COLO668 (cell line): ENCODE measurements at regions not wholly inside any gene's neighbourhood (a gene's known extent, or its start where the extent isn't known, plus 50 kb on each side); places are given as distances from the start of the nearest gene placed in this dataset.
"Not testable (repeated sequence)": the region's sequence is repeated elsewhere in the genome, so short reads cannot be mapped to it uniquely, and the experiment has no call there.

Experiments
- DNase-seq: peaks from one replicate; lab custom pipeline; 2025; ENCODE audit not compliant: unreplicated experiment; lab: John Stamatoyannopoulos, UW

DNA sequence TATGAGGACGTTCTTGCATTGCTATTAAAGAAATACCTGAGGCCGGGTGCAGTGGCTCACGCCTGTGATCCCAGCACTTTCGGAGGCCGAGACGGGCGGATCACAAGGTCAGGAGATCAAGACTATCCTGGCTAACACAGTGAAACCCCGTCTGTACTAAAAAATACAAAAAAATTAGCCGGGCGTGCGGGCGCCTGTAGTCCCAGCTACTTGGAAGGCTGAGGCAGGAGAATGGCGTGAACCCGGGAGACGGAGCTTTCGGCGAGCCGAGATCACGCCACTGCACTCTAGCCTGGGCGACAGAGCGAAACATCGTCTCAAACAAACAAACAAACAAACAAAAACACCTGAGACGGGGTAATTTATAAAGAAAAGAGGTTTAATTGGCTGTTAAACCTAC, 674.0 kb downstream of the BRINP1 start:
- DNase-seq = not testable (repeated sequence)

- DNase-seq = no peak
Observed at GRCh38 chr9:118701985-118702384, 667.2 kb downstream of the BRINP1 start.

GRCh38 chr9:118711843-118712242, 657.4 kb downstream of the BRINP1 start:
- DNase-seq = no peak

DNA sequence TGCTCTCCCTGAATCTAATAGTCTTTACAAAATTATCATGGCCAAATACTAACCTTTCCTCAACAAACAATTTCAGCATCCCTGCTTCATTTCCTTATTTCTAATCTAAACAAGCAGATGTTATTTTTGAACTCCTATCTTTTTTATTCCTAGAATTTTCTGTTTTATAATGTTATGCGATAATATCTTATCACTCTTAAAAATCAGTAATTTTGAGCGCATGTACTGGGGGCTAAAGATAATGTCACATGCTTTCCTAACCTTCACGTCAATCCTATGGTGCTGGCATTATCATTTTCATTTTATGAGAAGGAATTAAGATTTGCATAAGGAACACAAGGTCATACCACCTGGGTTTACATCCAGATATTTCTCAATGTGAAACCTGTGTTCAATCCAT, 648.0 kb downstream of the BRINP1 start:
- no peak for DNase-seq

DNA sequence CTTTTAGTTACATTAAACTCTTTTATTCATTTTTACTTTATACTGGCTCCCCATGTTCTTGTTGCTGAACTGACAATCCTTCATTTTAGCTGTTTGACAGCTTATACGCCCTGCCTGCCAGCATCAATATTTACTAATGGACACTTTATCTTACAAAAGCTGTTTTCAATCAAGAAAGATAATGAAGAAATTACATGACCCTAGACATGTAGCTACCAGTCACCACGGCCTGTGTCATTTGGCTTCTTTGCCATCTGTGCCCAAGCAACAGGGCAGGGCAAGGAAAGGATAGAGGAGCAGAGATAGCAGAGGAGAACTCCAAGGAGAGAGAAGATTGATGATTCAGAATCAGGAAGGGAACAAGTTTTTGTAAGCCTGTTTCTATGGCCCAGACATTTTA, 647.3 kb downstream of the BRINP1 start:
- DNase-seq = no peak

DNA sequence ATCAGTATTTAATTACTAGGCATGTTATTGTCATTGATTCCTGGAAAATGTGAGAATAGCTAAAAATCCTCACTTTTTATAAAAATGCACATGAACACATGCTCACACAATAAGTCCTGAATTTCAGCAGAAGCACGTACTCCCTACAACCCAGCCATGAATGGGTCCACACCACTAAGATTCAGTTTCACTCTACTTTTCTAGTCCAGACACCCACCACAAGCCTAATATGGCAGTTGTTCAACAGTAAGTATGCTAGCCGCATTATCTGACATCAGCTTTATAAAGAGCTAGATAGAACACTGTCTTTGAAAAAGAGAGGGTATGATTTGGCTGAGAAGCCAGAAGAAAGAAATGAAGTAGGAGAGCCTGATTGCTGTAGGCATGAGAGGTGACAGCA, 639.3 kb downstream of the BRINP1 start:
- no peak for DNase-seq

GRCh38 chr9:118732998-118733397, 636.2 kb downstream of the BRINP1 start:
- no peak for DNase-seq

DNA sequence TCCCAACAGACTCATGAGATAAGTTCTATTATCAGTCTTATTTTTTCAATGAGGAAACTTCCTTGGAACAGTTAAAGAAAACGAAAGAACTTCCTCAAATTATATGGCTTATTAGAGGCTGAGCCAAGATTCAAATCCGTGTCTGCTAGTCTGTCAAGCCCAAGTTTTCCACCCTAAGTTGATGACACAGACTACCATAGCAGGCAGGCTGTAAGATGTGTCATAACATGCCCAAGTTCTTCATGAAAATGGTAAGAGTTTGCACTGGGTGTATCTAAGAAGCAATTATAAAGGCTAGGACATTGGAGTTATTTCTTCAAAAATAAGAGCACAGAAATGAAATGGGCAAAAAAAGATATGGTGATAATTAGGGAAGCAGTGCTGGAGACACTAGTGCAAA, 634.5 kb downstream of the BRINP1 start:
- DNase-seq = no peak

DNA sequence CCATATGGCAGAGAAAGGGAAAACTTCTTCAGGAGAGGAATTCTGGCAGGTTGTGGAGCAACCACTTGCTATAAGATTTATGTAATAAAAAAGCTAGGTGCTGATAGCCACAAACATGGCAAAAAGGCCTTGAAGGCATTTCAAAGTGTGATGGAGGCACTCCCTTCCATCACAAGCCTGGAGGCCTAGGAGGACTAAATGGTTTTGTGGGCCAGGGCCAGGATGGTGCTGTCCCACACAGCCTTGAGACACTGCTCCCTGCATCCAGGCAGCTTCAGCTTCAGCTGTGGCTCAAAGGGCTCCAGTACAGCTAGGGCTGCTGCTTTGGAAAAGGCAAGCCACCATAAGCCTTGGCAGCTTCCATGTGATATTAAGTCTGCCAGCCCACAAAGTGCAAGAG, 632.8 kb downstream of the BRINP1 start:
- no peak for DNase-seq

- DNase-seq = no peak
Observed at GRCh38 chr9:118751077-118751847, 618.0 kb downstream of the BRINP1 start.

- no peak for DNase-seq
Observed at GRCh38 chr9:118751848-118752223, 617.4 kb downstream of the BRINP1 start.

DNA sequence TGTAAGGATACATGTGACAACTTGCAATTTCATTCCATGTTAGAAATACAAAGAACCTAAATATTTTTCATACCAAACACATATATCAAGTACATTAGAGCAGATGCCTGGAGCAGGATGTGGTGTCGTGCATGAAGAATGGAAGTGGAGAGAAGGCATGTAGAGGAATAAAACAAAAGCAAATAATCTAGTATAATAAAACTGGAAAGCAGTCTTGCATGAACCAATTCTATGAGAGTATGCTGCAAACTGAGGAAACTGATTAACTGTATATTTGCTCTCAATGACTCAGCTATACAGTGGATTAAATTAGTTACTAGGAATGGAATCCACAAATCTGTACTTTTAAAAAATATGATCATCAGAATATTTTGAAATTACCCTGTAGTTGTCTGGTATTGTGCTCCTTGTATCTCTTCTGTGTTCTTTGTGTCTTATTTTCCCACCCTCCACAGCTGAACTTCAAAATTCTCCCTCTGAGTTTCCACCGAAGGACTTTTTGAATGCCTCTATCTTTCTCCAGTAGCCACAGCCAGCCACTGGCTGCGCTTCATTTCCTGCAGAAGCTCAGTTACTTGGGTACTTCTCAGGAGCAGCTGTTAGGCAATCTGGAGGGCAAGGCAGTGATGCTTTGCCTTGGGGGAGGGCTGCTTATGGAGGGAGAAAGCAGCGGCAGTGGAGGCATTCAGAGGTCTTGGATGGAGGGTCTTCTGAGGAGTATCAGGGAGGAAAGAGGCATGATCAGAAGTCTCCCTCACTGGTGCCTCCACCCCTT, 608.0 kb downstream of the BRINP1 start:
- DNase-seq = no peak

DNA sequence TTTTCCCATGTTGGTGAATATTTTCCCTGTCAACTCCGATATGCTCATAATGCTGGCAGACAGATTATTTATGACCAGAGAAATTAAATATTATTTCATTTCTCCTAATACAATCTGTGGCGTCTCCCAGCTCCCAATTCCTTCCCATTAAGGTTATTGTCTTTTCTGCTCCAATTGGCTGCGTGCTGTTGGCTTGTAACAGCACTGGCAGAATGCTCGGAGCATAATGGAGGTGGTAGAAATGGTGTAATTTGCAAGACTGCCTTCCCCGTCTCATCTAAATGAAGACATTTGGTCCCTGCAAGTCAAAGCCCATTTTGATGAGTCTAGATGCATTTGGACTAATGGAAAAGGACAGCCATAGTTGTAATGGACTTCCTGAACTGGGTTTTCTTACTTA, 601.7 kb downstream of the BRINP1 start:
- DNase-seq = no peak

DNA sequence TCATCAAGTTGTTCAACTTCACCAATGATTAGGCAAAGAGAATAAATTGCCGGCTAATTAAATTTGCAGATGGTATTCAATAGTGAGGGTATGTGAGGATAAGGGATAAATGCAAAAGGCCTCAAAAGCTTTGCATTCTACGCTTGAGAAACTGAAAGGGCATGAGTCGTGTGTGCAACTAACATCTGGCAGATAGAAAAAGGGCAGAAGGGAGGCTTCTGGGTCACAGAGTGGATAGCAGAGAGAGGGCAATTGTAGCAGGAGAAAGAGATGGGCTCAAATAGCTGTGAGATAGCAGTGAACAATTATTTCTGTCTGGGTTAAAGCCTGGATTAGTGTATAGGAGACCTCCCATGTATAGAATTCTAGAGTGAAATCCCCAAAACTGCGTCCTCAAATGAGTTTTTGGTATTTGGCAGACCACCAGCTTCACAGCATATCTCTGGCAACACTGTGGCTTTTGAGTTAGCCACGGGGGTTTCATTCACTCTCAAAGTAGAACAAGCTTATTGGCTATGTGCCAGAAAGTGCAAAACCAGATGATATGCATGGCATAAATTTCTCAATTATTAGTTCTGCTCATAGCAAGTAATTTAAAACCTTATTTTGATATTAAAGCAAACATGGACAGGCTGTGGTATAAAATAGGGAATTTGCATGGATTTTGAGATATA, 586.3 kb downstream of the BRINP1 start:
- DNase-seq = no peak

GRCh38 chr9:118784033-118784432, 585.2 kb downstream of the BRINP1 start:
- DNase-seq = no peak

DNA sequence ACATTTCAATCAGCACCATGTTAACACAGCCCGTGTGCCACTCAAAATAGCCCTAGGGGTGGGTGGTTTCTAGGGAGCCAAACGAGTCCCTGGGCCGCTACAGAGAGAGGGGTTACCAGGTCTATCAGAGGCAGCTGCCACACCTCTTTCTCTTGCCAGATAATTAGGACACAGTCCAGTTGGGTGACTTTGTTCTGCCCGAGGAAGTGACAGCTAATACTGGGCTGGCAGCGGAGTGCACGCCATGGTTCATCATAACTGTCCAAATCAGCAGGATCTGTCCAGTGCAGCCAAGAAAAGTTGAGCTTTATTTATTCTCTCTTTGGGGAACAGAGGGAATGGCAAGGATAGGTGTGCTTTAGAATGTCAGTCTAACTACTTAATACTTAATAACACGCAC, 583.8 kb downstream of the BRINP1 start:
- DNase-seq = no peak

DNA sequence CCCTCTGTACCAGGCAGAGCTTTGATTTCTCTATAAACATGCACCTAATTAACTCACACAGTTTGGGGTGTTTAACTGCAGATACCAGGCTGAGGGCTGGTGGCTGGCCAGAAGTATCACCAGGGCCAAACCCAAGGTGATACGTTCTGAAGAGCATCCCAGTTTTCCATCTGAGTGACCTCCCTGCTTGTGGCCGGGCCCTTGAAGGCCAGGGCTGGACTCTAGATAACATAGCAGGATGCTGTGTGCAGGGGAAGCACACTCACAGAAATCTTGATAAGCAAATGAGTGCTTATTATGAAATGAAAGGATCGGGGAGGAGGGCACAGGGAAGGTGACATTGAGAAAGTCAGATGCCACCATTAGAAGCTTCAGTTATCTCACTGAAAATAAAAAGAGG, 582.4 kb downstream of the BRINP1 start:
- DNase-seq = no peak

- DNase-seq = no peak
Observed at GRCh38 chr9:118809160-118809625, 560.0 kb downstream of the BRINP1 start.

DNA sequence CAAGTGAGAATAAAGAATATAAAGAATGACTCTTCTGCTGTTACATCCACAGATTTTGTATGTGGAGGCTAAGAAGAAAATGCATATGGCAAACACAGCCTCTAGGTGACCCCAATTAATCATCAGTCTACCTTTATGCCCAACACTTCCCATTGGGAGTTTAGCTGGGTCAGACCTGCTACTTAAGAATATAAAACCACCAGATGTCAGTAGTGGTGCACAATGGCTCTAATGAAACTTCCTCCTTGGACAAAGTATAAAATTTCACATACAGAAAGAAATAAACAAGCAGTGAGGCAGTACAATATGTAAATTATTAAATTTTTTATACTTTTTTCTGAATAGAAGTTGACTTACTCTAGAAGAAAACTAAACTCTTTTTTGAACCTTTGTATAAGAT, 539.9 kb downstream of the BRINP1 start:
- DNase-seq = no peak

DNA sequence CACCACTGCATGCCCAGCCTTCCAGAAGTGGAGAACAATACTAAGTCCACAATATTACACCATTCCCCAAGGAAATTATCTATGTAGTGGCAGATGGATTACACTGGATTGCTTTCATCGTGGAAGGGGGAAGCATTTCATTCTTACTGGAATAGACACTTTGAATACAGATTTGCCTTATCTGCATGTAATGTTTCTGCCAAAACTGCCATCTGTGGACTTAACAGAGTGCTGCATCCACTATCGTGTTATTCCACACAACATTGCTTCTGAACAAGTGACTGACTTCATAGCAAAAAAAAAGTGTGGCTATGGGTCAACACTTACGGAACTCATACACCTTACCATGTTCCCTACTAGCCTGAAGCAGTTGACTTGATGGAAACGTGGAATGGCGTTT, 536.9 kb downstream of the BRINP1 start:
- DNase-seq = no peak

DNA sequence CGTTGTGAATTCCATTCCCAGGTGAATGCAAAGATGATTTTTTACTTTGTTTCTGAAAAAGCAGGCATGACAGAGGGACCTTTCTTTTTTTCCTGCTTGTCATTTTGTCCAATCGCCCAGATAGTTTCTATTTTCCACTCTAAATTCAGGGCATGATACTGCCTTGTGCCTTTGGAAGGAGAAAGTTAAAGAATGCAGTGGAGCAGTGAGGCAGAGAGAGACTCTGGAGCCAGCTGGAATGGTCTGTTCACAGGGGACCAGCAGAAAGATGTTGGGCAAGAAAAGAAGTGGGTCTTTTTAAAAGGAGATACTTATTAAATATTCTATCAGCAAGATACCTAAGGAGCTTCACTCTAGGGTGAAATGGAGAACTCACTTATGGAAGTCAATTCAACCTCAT, 532.3 kb downstream of the BRINP1 start:
- no peak for DNase-seq

GRCh38 chr9:118871531-118871930, 497.7 kb downstream of the BRINP1 start:
- DNase-seq = no peak
